NOMO-1 (cell line): ENCODE measurements at regions not wholly inside any gene's neighbourhood (a gene's known extent, or its start where the extent isn't known, plus 50 kb on each side); places are given as distances from the start of the nearest gene placed in this dataset.

Source experiments
- DNase-seq, 2 experiments: peaks; one replicate each; lab custom pipeline; 2025; ENCODE audit not compliant: unreplicated experiment in 2 of 2; lab: John Stamatoyannopoulos, UW

GRCh38 chr10:90435296-90435695, 422.5 kb downstream of the HTR7 start:
- DNase-seq, result no peak

GRCh38 chr10:90437452-90437851, 420.4 kb downstream of the HTR7 start:
- no peak for DNase-seq

- DNase-seq, result no peak
These were observed 417.0 kb downstream of the HTR7 start for GRCh38 chr10:90440870-90441269.

- no peak for DNase-seq
These were observed 414.5 kb downstream of the HTR7 start for GRCh38 chr10:90443342-90443741.

GRCh38 chr10:90447831-90448230, 410.0 kb downstream of the HTR7 start:
- no peak for DNase-seq

GRCh38 chr10:90450797-90451196, 407.0 kb downstream of the HTR7 start:
- no peak for DNase-seq

GRCh38 chr10:90451283-90451682, 406.6 kb downstream of the HTR7 start:
- no peak for DNase-seq

- DNase-seq, result no peak
These were observed 399.8 kb downstream of the HTR7 start for GRCh38 chr10:90458054-90458453.

GRCh38 chr10:90458571-90458970, 399.3 kb downstream of the HTR7 start:
- no peak for DNase-seq

GRCh38 chr10:90461437-90462155, 396.2 kb downstream of the HTR7 start:
- no peak for DNase-seq

GRCh38 chr10:90462749-90463470, 394.9 kb downstream of the HTR7 start:
- no peak for DNase-seq

GRCh38 chr10:90464329-90464728, 393.5 kb downstream of the HTR7 start:
- DNase-seq, result no peak

GRCh38 chr10:90470966-90471365, 386.9 kb downstream of the HTR7 start:
- DNase-seq, result no peak

- no peak for DNase-seq
These were observed 377.4 kb downstream of the HTR7 start for GRCh38 chr10:90480466-90480865.

- no peak for DNase-seq
These were observed 376.4 kb downstream of the HTR7 start for GRCh38 chr10:90481326-90481923.

GRCh38 chr10:90484518-90484917, 373.3 kb downstream of the HTR7 start:
- DNase-seq, result no peak

GRCh38 chr10:90494183-90494582, 363.7 kb downstream of the HTR7 start:
- no peak for DNase-seq

- no peak for DNase-seq
These were observed 353.7 kb downstream of the HTR7 start for GRCh38 chr10:90504172-90504571.

GRCh38 chr10:90526721-90527120, 331.1 kb downstream of the HTR7 start:
- DNase-seq, result no peak

GRCh38 chr10:90530521-90530920, 327.3 kb downstream of the HTR7 start:
- DNase-seq, result no peak

GRCh38 chr10:90557385-90557784, 300.5 kb downstream of the HTR7 start:
- no peak for DNase-seq

GRCh38 chr10:90560331-90560730, 297.5 kb downstream of the HTR7 start:
- DNase-seq, result no peak
